Astrocyte (in vitro differentiated cells and primary cell): ENCODE measurements at regions not wholly inside any gene's neighbourhood (a gene's known extent, or its start where the extent isn't known, plus 50 kb on each side); places are given as distances from the start of the nearest gene placed in this dataset.
A peak's percentile ranks its signal among the peaks of the same experiment; 100 is the strongest.

ENCODE experiments used
- DNase-seq: peaks from one replicate; pipeline ENCODE4 v3.0.0-alpha.2; 2010; ENCODE audit warnings: low read depth
- FAIRE-seq: peaks from 2 replicates; lab custom pipeline; 2011; peaks lifted over from hg19 to GRCh38; lab: Jason Lieb, UNC
- H2AFZ ChIP-seq: 2 replicates; pipeline ENCODE4 v1.6.0; 2012; ENCODE audit warnings: low read depth, low read length, inconsistent platforms
- H3K27ac ChIP-seq: 2 replicates; pipeline ENCODE4 v1.5.1; 2011; ENCODE audit warnings: low read depth, low read length, inconsistent platforms
- H3K27me3 ChIP-seq: 2 replicates; pipeline ENCODE4 v1.6.0; 2011; ENCODE audit warnings: low read length, inconsistent platforms; ENCODE audit not compliant: insufficient read depth
- H3K36me3 ChIP-seq: 2 replicates; pipeline ENCODE4 v1.5.1; 2011; ENCODE audit warnings: low read length, inconsistent platforms; ENCODE audit not compliant: insufficient read depth
- H3K4me1 ChIP-seq: 2 replicates; pipeline ENCODE4 v1.5.1; 2011; ENCODE audit warnings: low read length, inconsistent platforms; ENCODE audit not compliant: insufficient read depth
- H3K4me2 ChIP-seq: 2 replicates; pipeline ENCODE4 v1.6.0; 2012; ENCODE audit warnings: low read length, inconsistent platforms
- H3K4me3 ChIP-seq: 2 replicates; pipeline ENCODE4 v1.5.1; 2011; ENCODE audit warnings: low read depth, mild to moderate bottlenecking, low read length, inconsistent platforms; ENCODE audit not compliant: insufficient read depth
- H3K79me2 ChIP-seq: 2 replicates; pipeline ENCODE4 v1.6.0; 2012; ENCODE audit warnings: mild to moderate bottlenecking, low read length, inconsistent platforms; ENCODE audit not compliant: insufficient read depth
- H3K9ac ChIP-seq: 2 replicates; pipeline ENCODE4 v1.6.0; 2012; ENCODE audit warnings: mild to moderate bottlenecking, low read length, inconsistent platforms
- H3K9me3 ChIP-seq: 2 replicates; pipeline ENCODE4 v1.5.1; 2012; ENCODE audit warnings: low read depth, mild to moderate bottlenecking, low read length, inconsistent platforms; ENCODE audit not compliant: insufficient read depth
- H4K20me1 ChIP-seq: 2 replicates; pipeline ENCODE4 v1.6.0; 2012; ENCODE audit warnings: low read length, inconsistent platforms; ENCODE audit not compliant: insufficient read depth
- H3K27ac Mint-ChIP-seq: one replicate; pipeline ENCODE4 v1.8.0; 2021; ENCODE audit warnings: mild to moderate bottlenecking, mixed read lengths; ENCODE audit not compliant: unreplicated experiment
- H3K27me3 Mint-ChIP-seq: one replicate; pipeline ENCODE4 v1.8.0; 2021; ENCODE audit warnings: low read depth, mixed read lengths; ENCODE audit not compliant: unreplicated experiment
- H3K36me3 Mint-ChIP-seq: one replicate; pipeline ENCODE4 v1.8.0; 2021; ENCODE audit warnings: low read depth, mixed read lengths; ENCODE audit not compliant: unreplicated experiment
- H3K4me1 Mint-ChIP-seq: one replicate; pipeline ENCODE4 v1.8.0; 2021; ENCODE audit warnings: low read depth, mixed read lengths; ENCODE audit not compliant: unreplicated experiment
- H3K4me3 Mint-ChIP-seq: one replicate; pipeline ENCODE4 v1.8.0; 2021; ENCODE audit warnings: mild to moderate bottlenecking, moderate library complexity, mixed read lengths; ENCODE audit not compliant: unreplicated experiment
- H3K9me3 Mint-ChIP-seq: one replicate; pipeline ENCODE4 v1.8.0; 2021; ENCODE audit warnings: mild to moderate bottlenecking, mixed read lengths; ENCODE audit not compliant: unreplicated experiment
- CTCF ChIP-seq: IDR thresholded peaks from 2 replicates; pipeline ENCODE4 v1.5.1; 2011; ENCODE audit warnings: low read depth, mild to moderate bottlenecking, inconsistent platforms, low read length, moderate library complexity; ENCODE audit not compliant: insufficient read depth
- EZH2 ChIP-seq: IDR thresholded peaks from 2 replicates; pipeline ENCODE4 v1.6.1; 2012; ENCODE audit warnings: mild to moderate bottlenecking, low read length, inconsistent platforms; ENCODE audit not compliant: insufficient read depth

DNA sequence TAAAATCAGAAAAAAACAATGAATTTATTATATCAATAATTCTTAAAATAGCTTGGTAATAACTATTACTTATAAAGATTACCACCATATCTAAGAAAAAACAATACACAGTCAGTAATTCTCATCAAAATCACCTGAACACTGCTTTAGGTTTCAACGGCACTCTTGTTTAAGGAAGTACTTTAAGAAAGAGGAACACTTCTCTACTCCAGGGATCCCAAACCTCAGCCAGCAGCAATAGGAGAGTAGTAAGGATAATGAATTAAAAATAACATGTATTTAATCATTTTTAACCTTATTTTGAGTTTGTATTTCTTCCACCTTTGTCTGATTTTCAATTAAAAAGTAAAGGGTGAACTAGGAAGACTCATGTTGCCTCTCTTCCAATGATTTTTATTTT lies 494.0 kb upstream of the NR2F2 start:
- Histone ChIP-seq H3K36me3 (no peaks in the 10 kb centered on the region), H3K4me1 (no peaks in the 10 kb centered on the region), H2AFZ (no peak overlapping the region), H3K4me2 (no peak overlapping the region), H3K79me2 (no peaks in the 10 kb centered on the region), H4K20me1 (no peaks in the 10 kb centered on the region), H3K27ac (no peak overlapping the region), H3K27me3 (no peaks in the 10 kb centered on the region), H3K9me3 (no peaks in the 10 kb centered on the region), H3K9ac (no peak overlapping the region), H3K4me3 (no peak overlapping the region)
- TF ChIP-seq EZH2 (no peak), CTCF (no peak)
- FAIRE-seq, result no peak
- Mint-ChIP-seq H3K9me3 (no peaks in the 10 kb centered on the region), H3K4me1 (peaks cover 5% of the 10 kb centered on the region), H3K27ac (no peak overlapping the region), H3K36me3 (no peaks in the 10 kb centered on the region), H3K27me3 (no peaks in the 10 kb centered on the region), H3K4me3 (no peak overlapping the region)
- DNase-seq, result no peak

DNA sequence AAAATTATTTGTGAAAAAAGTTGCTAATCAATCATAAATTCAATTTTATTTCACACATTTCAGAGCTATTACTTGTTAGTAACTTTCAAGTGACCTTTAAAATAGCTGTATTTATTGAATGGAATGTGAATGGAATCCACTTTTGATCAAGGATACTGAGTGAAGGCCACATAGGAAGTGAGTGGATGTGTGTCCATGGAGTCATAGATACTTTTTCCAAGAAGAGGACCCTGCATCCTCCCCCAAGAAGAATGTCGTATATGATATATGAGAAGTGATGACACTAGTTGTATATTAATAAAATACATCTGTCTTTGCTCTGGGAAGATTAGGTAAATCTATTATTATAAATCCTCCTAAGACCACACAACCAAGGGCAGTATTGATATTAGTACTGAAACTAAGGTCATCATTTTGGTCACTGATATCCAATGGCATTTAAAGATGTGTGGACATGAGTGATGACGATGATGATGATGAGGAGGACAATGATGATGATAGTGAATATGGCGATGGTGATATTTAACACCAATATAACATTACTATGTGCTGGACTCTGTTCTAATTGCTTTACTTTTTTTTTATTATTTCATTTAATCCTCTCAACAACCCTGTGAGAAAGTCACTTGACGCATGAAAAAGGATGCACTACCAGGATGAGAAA lies 493.0 kb upstream of the NR2F2 start:
- Mint-ChIP-seq H3K9me3 (no peaks in the 10 kb centered on the region), H3K36me3 (no peaks in the 10 kb centered on the region), H3K4me1 (peaks cover 5% of the 10 kb centered on the region), H3K27me3 (no peaks in the 10 kb centered on the region), H3K27ac (no peak overlapping the region), H3K4me3 (no peak overlapping the region)
- Histone ChIP-seq H3K79me2 (no peaks in the 10 kb centered on the region), H3K27me3 (no peaks in the 10 kb centered on the region), H3K27ac (no peak overlapping the region), H4K20me1 (no peaks in the 10 kb centered on the region), H3K36me3 (no peaks in the 10 kb centered on the region), H3K4me3 (no peak overlapping the region), H3K4me1 (no peaks in the 10 kb centered on the region), H3K4me2 (no peak overlapping the region), H3K9ac (no peak overlapping the region), H3K9me3 (no peaks in the 10 kb centered on the region), H2AFZ (no peak overlapping the region)
- no peak for FAIRE-seq
- no peak for TF ChIP-seq EZH2
- TF ChIP-seq CTCF, result no peak
- DNase-seq, result no peak

GRCh38 chr15:95839367-95839782 lies 491.1 kb upstream of the NR2F2 start:
- no peaks in the 10 kb centered on the region for H3K9me3 ChIP-seq
- no peak overlapping the region for H3K27ac Mint-ChIP-seq
- H3K27me3 Mint-ChIP-seq, result no peaks in the 10 kb centered on the region
- H3K4me2 ChIP-seq, result peak overlapping the region; percentile 34
- peaks cover 6% of the 10 kb centered on the region for H3K4me1 ChIP-seq
- no peaks in the 10 kb centered on the region for H4K20me1 ChIP-seq
- H3K4me3 ChIP-seq, result no peak overlapping the region
- no peaks in the 10 kb centered on the region for H3K36me3 Mint-ChIP-seq
- no peaks in the 10 kb centered on the region for H3K27me3 ChIP-seq
- H3K36me3 ChIP-seq, result no peaks in the 10 kb centered on the region
- no peak overlapping the region for H3K4me3 Mint-ChIP-seq
- no peak overlapping the region for H3K27ac ChIP-seq
- no peak overlapping the region for H2AFZ ChIP-seq
- FAIRE-seq (no peak), DNase-seq (no peak)
- TF ChIP-seq EZH2, result no peak
- TF ChIP-seq CTCF, result no peak
- H3K9ac ChIP-seq, result no peak overlapping the region
- H3K79me2 ChIP-seq, result no peaks in the 10 kb centered on the region
- H3K9me3 Mint-ChIP-seq, result no peaks in the 10 kb centered on the region
- H3K4me1 Mint-ChIP-seq, result peaks cover 5% of the 10 kb centered on the region
